Tibial artery (tissue), 4 donors: ENCODE measurements at regions not wholly inside any gene's neighbourhood (a gene's known extent, or its start where the extent isn't known, plus 50 kb on each side); places are given as distances from the start of the nearest gene placed in this dataset.
"Not testable (repeated sequence)": the region's sequence is repeated elsewhere in the genome, so short reads cannot be mapped to it uniquely, and the experiment has no call there.

Experiments used
- DNase-seq, 2 donors: peaks; one replicate each; pipeline ENCODE4 v3.0.0-alpha.2; 2019
- H3K27ac ChIP-seq, 2 donors: fragments of 200-600 bp; sonication (generic) in 1 of 2; 1 replicate in 1 of 2; 2 replicates in 1 of 2; pipeline ENCODE4 v1.5.1; 2018 to 2019; ENCODE audit warnings: mild to moderate bottlenecking in 1 of 2
- H3K27me3 ChIP-seq, 2 donors: fragments of 200-600 bp; sonication (generic) in 1 of 2; one replicate each; pipeline versions ENCODE4 v1.5.1 to v1.6.0; 2016 to 2019
- H3K36me3 ChIP-seq, 3 donors: fragments of 200-600 bp; sonication (generic) in 2 of 3; one replicate each; pipeline ENCODE4 v1.5.1; 2016 to 2019; ENCODE audit warnings: mild to moderate bottlenecking in 2 of 3
- H3K4me1 ChIP-seq, 4 donors: fragments of 200-600 bp; sonication (generic) in 2 of 4; 1 replicate in 3 of 4; 2 replicates in 1 of 4; pipeline ENCODE4 v1.5.1; 2016 to 2019
- H3K4me3 ChIP-seq, 2 donors: fragments of 200-600 bp; sonication (generic) in 1 of 2; 1 replicate in 1 of 2; 2 replicates in 1 of 2; pipeline ENCODE4 v1.5.1; 2018 to 2019; ENCODE audit warnings: mild to moderate bottlenecking in 2 of 2
- H3K9me3 ChIP-seq, 3 donors: fragments of 200-600 bp; sonication (generic) in 1 of 3; one replicate each; pipeline ENCODE4 v1.5.1; 2016 to 2019
- CTCF ChIP-seq, 2 experiments: fragments of 200-600 bp in 1 of 2; fragments of 450-650 bp in 1 of 2; IDR thresholded peaks; one replicate each; pipeline ENCODE4 v1.5.1; 2017 to 2019; ENCODE audit warnings: antibody characterized with exemption in 2 of 2, mild to moderate bottlenecking in 1 of 2, moderate library complexity in 1 of 2
- intact Hi-C: fragments of 100-400 bp; cut with DNase I; formaldehyde crosslinking; loops from one replicate; pipeline ENCODE4 v1.15.0; 2023; ENCODE audit warnings: low total_unique reads

- intact Hi-C loops, result no loop called here
- Histone ChIP-seq H3K27me3 (no peaks in the 10 kb centered on the region), H3K4me1 (peaks cover 0 to 8% (median 4%) of the 10 kb centered on the region in 4 donors), H3K4me3 (no peak overlapping the region), H3K36me3 (no peaks in the 10 kb centered on the region), H3K9me3 (no peaks in the 10 kb centered on the region), H3K27ac (no peak overlapping the region)
- TF ChIP-seq CTCF (IDR thresholded peaks at IDR 0.05), result no peak
- no peak for DNase-seq
These were observed 154.0 kb upstream of the TSC22D1 start for GRCh38 chr13:44730099-44730498.

GRCh38 chr13:44727591-44727990 is 151.5 kb upstream of the TSC22D1 start:
- intact Hi-C loops, result loop anchor here (10.0 kb wide), 1 partner anchor 97 kb away; no protein-coding TSS in a partner anchor

GRCh38 chr13:44726778-44727177 is 150.6 kb upstream of the TSC22D1 start:
- Histone ChIP-seq H3K36me3 (no peaks in the 10 kb centered on the region), H3K27me3 (no peaks in the 10 kb centered on the region), H3K9me3 (peaks cover 0 to 10% (median 0%) of the 10 kb centered on the region in 3 donors), H3K4me3 (no peak overlapping the region), H3K4me1 (peaks cover 0 to 4% (median 0%) of the 10 kb centered on the region in 4 donors), H3K27ac (no peak overlapping the region)
- DNase-seq, result no peak
- no peak for TF ChIP-seq CTCF (IDR thresholded peaks at IDR 0.05)
- intact Hi-C loops, result loop anchor here (10.0 kb wide), 1 partner anchor 98 kb away; no protein-coding TSS in a partner anchor

More at GRCh38 chr13:44727591-44727990, 151.5 kb upstream of the TSC22D1 start:
- H3K27ac ChIP-seq, H3K4me3 ChIP-seq, H3K36me3 ChIP-seq, DNase-seq, H3K9me3 ChIP-seq, H3K4me1 ChIP-seq, H3K27me3 ChIP-seq: not testable (repeated sequence)

- H3K27ac ChIP-seq, result no peak overlapping the region
- no peak for DNase-seq
- H3K4me1 ChIP-seq, result peaks cover 0 to 10% (median 2%) of the 10 kb centered on the region in 4 donors
- no peaks in the 10 kb centered on the region for H3K36me3 ChIP-seq
- TF ChIP-seq CTCF (IDR thresholded peaks at IDR 0.05), result no peak
- H3K9me3 ChIP-seq, result peaks cover 0 to 10% (median 0%) of the 10 kb centered on the region in 3 donors
- no peaks in the 10 kb centered on the region for H3K27me3 ChIP-seq
- no peak overlapping the region for H3K4me3 ChIP-seq
- intact Hi-C loops, result loop anchor here (10.0 kb wide), 1 partner anchor 99 kb away; no protein-coding TSS in a partner anchor
These were observed 150.1 kb upstream of the TSC22D1 start for GRCh38 chr13:44726214-44726613.

GRCh38 chr13:44719857-44720671 is 143.9 kb upstream of the TSC22D1 start:
- intact Hi-C loops, result loop anchor here (10.0 kb wide), 2 partner anchors 105 to 145 kb away; partner anchors contain the start of gene TSC22D1
- H3K27ac ChIP-seq, result peak overlapping the region; percentile 53 to 75
- peak in 1 of 2 donors; percentile 35 for DNase-seq

More at GRCh38 chr13:44719857-44720671, 143.9 kb upstream of the TSC22D1 start:
- Histone ChIP-seq H3K4me1 (peaks cover 0 to 72% (median 29%) of the 10 kb centered on the region in 4 donors), H3K4me3 (no peak overlapping the region), H3K36me3 (no peaks in the 10 kb centered on the region), H3K9me3 (peaks cover 0 to 10% (median 0%) of the 10 kb centered on the region in 3 donors), H3K27me3 (no peaks in the 10 kb centered on the region)
- TF ChIP-seq CTCF (IDR thresholded peaks at IDR 0.05), result no peak
